Fibroblast of pulmonary artery (primary cell): ENCODE measurements at regions not wholly inside any gene's neighbourhood (a gene's known extent, or its start where the extent isn't known, plus 50 kb on each side); places are given as distances from the start of the nearest gene placed in this dataset.

Experiments used
- DNase-seq: peaks from one replicate; pipeline ENCODE4 v3.0.0-alpha.2; 2010; ENCODE audit warnings: low read depth
- H3K4me3 ChIP-seq: replicated peaks from 2 replicates; pipeline ENCODE4 v1.5.1; 2011; ENCODE audit warnings: low read depth, mild to moderate bottlenecking, control low read depth, low read length, moderate library complexity
- CTCF ChIP-seq: IDR thresholded peaks from 2 replicates; pipeline ENCODE4 v1.5.1; 2011; ENCODE audit warnings: mild to moderate bottlenecking, control low read depth, low read length, inconsistent platforms; ENCODE audit errors: missing control alignments

GRCh38 chr3:118487734-118488133 lies 546.9 kb downstream of the IGSF11 start:
- H3K4me3 ChIP-seq: no peak overlapping the region
- no peak for TF ChIP-seq CTCF
- no peak for DNase-seq

DNA sequence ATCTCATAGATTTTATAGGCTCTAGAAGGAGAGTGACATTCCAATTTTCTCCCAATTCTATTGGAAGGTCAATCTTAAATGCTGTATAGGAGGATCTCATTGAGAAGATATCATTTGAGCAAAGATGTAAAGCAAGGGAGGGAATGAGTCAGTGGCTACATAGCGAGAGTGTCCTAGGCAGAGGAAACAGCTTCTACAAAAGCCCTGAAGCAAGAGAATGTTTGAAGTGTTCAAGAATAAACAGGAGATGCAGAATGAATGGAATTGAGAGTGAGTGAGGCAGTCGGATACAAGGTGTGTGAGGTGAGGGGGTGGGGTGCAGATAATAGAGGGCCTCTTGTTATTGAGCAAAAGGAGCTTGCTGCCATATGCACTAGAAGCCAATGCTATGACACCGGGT lies 545.9 kb downstream of the IGSF11 start:
- no peak for TF ChIP-seq CTCF
- no peak for DNase-seq

DNA sequence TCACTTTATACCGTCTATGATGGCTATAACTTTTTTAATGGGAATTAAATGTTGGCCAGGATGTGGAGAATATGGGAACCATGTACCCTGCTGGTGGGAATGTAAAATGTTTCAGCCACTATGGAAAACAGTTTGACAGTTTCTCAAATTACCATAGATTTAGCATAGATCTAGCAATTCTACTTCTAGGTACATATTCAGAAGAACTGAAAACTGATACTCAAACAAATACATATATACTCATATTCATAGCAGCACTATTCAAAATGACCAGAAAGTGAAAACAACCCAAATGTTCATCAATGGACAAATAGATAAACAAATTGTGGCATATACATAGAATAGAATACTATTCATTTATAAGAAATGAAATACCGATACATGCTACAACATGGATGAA lies 539.4 kb downstream of the IGSF11 start:
- H3K4me3 ChIP-seq: no peak overlapping the region
- no peak for TF ChIP-seq CTCF
- DNase-seq: no peak

More for the DNA sequence above, 545.9 kb downstream of the IGSF11 start:
- H3K4me3 ChIP-seq: no peak overlapping the region

DNA sequence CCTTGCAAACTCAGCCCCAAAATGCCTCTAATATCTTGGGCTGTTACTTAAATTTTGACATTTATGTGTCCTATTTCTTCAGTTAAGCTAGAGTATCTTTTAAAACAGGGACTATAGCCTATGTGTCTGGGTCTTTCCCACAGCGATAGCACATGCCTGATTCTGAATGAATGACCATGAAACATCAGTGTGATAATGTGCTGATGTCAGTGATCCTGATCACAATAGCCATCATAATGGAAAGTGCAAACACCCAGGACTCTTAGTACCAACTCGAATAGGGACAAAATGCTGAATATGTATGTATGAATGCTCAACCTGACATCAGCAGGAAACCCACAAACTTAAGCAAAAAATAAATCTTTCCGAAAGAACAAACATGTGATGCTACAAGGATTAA lies 537.4 kb downstream of the IGSF11 start:
- DNase-seq: no peak
- H3K4me3 ChIP-seq: no peak overlapping the region
- no peak for TF ChIP-seq CTCF

DNA sequence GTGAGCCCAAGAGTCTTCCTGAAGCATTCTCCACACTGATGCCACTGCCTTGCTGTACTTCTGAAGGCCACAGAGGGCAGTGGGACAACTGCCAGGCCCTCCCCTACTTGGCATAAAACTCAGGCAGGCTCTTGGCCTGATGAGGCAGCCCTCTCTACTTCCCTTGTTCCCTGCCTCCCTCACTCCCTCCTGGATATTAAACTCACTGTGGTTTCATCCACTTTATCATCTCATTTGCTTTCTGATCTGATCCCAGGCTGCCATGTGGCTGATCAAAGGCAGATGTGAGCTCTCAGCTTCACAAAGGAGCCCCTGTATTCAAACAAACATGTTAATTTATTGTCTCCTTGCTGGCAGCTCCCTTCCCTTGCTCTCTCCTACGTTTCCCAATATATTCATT lies 533.5 kb downstream of the IGSF11 start:
- DNase-seq: peak; percentile 17
- H3K4me3 ChIP-seq: no peak overlapping the region
- TF ChIP-seq CTCF: no peak

DNA sequence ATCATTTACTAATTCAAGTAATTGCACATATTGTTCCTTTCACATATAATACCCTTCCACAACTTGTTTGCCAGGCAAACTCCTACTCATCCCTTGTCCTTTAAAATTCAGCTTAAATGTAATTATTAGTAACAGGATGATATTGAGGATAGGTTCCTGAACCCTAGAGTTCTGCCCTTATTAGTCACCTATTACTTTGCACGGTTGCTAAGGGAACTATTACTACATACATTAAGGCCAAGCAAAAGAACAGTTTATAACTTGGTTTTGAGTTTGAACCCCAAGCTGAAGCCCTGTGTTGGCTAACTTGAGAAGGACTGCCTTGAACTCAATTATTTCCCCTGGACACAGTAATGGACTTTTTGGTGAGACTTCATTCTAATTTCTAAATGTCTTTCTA lies 529.7 kb downstream of the IGSF11 start:
- H3K4me3 ChIP-seq: no peak overlapping the region
- TF ChIP-seq CTCF: no peak
- DNase-seq: no peak

GRCh38 chr3:118505784-118506183 lies 528.9 kb downstream of the IGSF11 start:
- TF ChIP-seq CTCF: no peak
- no peak overlapping the region for H3K4me3 ChIP-seq
- DNase-seq: no peak
